Ureter (tissue), 1 donor: ENCODE measurements at regions not wholly inside any gene's neighbourhood (a gene's known extent, or its start where the extent isn't known, plus 50 kb on each side); places are given as distances from the start of the nearest gene placed in this dataset.

Experiments used
- DNase-seq: peaks from one replicate; pipeline ENCODE4 v3.0.0-alpha.2; 2020; ENCODE audit warnings: low spot score
- donor health status: DM: yes; HTN: yes; CAD: no.

DNA sequence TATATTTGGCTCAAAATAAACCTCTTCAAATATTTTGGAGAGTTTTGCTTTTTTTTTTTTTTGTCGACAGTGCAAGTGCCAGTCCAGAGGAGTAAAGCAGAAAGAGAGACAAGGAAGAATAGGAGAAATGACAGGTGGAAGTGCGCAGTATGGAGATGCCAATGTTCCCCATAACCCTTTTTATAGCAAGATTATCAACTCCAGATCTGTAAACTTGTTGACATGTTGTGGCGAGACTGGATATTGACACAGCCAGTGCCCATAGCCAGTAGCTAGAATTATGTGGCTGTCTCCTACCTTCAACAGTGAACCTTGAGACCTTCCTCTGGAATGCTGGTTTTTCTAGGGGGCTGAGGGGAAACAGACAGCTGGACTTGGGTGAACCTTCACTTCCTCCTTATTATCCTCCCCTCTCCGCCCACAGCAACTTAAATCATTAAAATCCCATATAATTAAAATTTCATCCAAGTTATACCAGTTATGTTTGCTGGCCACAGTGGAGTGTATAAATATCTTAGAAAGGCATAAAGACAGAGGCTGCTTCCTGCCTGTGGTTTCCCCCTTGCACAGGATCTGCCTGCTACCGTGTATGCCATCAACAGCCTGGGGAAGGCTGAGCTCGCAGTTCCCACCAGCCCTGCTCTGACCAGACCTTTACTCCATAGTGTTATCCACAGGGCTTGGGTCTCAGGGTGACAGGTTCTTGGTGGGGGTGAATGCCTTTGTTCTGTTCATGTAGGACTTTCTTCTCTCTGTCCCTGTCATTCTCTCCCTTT lies 112.3 kb upstream of the ANKH start:
- no peak for DNase-seq

DNA sequence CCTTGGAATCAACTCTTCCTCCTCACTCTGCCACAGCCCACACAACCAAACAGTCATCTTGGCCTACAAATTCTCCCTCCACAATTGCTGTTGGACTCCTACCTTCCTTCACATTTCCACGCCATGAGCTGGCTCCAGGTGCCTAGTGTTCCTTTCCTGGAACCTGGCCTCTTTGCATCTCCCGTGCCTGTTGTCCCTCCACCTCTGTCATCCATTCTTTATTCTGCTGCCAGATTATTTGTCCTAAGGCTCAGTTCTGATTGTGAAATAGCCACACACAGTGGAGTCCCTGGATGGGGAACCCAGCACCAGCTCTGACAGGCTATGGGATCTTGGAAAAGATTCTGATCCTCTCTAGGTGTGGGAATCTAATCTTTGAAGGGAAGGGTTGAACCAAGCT lies 109.1 kb upstream of the ANKH start:
- DNase-seq, result no peak

DNA sequence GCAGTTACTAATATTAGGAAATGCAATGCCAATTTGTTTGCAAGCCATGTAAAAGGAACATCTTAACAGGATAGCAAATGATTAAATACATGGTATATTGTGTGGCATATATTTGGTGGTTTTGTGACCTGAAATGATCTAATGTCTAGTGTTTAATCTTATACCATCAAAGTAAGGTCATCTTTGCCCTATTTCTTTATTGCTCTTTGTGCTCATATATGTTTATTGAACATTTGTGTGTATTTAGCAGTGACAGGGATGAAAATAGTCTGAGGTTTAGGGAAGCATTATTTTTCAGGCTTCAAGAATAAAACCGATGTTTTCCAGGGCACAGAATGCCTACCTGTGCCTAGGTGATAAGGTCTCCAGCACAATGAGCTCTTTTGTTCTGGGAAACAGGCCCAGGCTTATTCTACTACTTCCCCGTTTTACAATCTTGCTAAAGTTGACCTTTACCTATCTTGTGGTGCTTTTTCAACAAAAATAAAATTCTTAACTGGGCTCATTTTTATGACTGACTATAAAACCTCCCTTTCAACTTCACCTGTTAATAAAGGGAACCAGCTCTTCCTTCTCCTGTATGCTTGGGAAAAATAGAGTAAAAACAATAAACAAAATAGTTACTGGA lies 105.6 kb upstream of the ANKH start:
- DNase-seq, result no peak

DNA sequence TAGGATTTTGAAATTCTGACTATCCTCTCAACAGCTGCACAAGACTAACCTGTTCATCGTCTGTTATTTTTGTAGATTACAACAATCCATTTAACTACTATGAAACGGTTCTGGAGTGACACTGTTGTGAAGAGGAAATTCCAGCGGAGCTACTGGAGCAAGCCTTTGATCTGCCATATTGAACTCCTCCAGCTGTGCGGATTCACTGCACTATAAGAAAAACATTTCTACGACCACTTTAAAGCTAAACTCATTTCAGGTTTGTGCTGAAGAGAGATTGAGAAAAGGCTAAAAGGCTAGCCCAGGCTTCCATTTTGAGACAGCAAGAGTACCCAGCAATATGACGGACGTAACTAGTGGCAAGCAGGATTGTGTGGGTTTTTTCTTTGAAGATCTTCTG lies 104.9 kb upstream of the ANKH start:
- DNase-seq, result no peak

- no peak for DNase-seq
Measured at GRCh38 chr5:14971873-14972272, 100.3 kb upstream of the ANKH start.

DNA sequence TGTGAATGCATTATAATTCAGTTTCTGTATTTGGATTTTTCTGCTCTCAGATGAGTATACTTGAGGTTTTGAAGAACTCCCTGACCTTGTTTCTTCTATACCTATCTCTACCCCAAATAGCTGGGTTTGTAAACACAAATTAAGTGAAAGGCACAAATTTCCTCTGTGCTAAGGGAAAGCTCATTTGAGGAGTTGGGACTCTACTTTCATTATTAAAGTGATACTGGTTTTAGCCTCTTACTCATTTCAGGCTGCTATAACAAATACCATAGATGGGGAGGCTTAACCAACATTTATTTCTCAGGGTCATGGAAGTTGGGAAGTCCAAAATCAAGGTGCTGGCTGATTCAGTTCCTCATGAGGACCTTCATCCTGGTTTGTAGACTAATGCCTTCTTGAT lies 97.2 kb upstream of the ANKH start:
- no peak for DNase-seq

DNA sequence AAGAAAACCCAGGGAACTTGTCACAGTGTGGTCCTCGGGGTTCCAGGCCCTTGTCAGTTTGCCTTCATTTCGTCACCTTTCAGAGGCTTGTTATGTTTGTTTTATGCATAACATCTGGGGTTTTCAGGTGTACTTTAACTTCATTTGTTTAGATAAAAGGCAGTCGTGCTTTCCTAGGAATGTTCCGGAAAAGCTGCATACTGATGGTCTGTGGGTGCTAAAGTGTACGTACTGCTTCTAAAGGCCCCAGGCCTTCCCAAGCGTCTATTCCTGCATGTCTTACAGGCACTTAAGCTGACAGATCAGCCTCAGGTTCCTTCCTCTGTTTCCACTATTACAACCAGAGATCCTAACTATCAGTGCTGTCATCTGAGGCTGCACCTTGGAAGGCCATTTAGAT lies 95.6 kb upstream of the ANKH start:
- DNase-seq, result no peak

DNA sequence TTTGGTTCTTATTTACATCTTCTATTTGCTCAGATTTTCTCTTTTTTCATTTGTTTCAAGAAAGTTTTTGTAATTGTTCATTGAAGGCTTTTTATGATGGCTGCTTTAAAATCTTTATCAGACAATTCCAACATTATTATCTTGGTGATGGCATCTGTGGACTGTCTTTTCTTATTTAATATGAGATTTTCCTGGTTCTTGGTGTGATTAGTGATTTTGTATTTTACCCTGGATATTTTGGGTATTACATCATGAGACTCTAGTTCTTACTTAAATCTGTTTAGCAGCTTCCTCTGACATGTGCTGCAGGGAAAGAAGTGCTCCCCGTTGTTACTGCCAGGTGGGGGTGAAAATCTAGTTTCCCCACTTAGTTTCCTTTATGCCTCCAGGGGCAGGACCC lies 94.2 kb upstream of the ANKH start:
- DNase-seq, result no peak

- DNase-seq, result no peak
Measured at GRCh38 chr5:14962604-14963003, 91.0 kb upstream of the ANKH start.

GRCh38 chr5:14960120-14960462 lies 88.5 kb upstream of the ANKH start:
- no peak for DNase-seq

DNA sequence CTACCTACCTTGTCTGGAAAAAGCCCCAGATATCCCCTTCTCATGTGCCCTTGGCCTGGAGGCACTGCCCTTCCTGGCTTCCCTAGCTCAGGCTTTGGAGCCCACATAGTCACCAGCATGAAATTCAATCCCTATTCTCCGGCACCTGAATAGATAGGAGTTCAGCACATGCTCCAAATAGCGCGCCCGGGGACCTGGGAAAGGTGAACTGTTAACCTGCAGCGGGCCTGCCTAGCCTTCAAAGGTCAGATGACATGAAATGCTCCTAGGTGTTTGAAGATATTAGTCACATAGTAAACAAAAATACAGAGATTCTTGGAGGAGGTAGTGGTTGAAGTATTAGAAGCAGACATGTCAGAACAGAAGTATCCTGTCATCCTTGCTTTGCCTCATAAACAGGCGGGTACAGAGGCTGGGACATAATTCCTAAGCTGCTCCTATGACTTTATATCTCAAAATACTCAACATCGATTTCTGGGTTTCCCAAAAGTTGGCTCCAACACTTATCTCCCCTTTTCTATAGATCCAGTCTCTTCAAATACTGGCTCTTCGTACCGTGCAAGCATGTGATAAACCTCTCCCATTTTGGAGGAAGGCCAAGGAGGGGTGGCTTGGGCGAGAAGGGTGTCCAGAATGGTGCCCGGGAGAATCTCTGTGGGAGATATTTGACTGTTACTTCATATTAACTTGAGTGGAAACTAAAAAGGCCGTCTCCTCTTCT lies 88.0 kb upstream of the ANKH start:
- no peak for DNase-seq

DNA sequence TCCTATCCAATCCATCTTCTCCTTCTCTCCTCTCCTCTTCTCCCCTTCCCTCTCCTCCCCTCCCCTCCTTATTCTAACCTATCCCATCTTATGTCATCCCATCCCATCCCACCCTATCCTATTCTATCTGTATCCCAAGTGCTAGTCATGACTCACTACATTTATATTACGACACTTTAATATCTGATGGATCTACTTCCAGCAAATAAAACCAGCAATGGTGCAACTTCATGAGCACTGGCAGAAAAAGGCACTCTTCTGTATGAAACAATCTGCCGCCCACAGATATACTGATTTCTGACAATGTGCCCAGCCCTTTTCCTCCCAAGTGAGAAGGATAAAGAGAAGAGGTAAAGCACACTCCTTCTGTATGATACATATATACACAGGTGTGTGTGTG lies 86.6 kb upstream of the ANKH start:
- DNase-seq, result no peak

GRCh38 chr5:14956423-14957046 lies 85.0 kb upstream of the ANKH start:
- no peak for DNase-seq

DNA sequence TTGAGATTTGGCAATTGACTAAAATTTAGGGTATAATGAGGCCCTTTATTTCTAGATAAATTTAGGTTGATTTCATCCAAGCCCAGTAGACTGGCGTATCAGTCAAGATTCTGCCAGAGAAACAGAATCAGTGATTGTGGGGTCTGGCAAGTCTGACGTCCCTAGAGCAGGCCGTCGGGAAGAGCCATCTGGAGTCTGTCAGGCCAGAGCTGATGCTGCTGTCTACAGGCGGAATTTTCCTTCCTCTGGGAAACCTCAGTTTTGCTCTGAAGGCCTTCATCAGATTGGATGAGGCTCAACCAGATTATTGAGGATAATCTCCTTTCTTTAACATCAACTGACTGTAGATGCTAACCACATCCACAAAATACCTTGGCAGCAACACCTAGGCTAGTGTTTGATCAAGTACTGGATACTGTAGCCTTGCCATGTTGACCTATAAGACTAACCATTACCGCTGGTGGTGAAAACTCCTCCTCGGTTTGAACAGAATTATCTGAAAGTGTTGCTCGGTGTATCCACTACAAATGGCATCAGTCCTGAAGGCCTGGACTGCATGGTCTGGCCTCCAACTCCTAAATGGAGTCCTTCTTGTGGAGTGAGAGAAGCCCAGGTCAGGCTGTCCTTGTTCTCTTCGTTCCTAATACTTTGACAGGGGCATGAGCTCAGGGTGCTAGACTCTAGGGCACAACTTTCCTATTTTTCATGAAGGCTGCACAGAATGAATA lies 83.2 kb upstream of the ANKH start:
- DNase-seq, result no peak

GRCh38 chr5:14954216-14954615 lies 82.6 kb upstream of the ANKH start:
- no peak for DNase-seq

DNA sequence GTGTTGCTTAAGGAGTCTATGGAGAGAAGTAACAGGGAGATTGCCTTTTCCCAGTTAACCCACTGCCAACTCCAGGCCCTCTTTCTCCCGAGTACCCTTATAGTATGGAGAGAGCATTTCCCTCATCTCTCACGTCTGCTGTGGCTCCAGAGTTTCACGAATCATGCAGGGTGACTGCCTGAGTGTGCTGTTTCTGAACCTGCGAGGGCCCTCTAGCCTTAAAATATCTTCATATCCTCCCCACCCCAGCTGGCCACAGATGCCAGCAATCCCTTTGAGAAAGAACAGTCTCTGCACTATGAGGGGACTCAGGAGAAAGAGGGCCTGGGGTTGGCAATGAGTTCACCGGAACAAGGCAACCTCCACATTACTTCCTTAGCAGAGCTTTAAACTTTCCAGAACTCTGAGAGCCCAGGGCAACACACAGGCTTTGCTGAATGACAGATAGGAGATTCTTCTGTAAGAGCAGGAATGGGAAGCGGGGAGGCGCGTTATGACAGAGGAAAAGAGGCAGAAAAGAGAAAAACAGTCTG lies 81.6 kb upstream of the ANKH start:
- DNase-seq, result no peak

DNA sequence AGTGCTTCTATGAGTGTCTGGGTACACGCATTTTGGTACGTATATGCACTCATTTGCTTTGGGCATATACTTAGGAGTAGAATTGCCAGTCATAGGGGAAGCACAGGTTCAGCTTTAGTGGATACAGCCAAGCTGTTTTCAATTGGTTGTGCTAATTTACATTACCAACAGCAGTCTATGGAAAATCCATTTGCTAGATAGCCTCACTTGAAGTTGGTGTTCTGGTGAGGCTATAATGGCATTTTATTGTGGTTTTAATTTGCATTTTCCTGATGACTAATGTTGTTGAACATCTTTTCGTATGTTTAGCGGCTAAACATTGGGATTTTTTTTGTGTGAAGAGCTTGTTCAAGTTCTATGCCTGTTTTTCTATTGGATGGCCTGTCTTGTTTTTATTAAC lies 76.8 kb upstream of the ANKH start:
- no peak for DNase-seq

DNA sequence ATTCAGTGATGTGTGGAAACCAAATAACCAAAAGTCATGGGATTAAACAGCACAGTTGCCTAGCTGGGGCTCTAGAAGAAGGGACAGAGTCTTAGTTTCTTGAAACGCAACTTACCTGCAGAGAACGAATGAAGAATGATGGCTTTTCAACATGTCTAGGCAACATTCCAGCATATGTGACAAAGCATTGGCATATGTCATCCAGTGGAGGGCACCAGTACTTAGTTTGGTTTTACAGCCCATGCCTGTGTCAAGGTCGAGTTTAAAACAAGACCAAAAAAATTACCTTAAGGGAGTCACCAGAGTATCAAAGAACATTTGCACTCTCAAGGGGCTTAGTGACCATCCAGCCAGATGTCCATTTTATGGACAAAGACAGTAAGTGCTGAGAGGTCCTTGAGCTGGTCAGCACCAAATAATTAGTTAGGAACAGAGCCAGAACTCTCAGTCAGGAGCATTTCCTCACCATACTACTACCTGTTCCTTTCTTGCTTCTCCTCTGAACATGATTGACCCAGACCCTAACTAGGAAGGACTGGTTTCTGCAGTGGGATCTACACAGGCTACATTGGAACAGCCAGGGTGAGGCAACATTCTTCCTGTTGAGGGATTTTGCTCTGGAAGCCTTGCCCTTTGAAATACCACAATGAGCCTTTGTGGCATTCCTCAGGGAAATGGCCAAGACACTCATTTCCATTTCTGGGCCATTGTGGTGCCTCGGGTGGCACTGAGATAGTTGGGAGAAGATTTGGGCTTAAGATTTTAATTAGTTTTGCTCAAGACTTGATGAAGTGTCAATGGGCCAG lies 75.4 kb upstream of the ANKH start:
- no peak for DNase-seq

- no peak for DNase-seq
Measured at GRCh38 chr5:14945450-14945849, 73.9 kb upstream of the ANKH start.

DNA sequence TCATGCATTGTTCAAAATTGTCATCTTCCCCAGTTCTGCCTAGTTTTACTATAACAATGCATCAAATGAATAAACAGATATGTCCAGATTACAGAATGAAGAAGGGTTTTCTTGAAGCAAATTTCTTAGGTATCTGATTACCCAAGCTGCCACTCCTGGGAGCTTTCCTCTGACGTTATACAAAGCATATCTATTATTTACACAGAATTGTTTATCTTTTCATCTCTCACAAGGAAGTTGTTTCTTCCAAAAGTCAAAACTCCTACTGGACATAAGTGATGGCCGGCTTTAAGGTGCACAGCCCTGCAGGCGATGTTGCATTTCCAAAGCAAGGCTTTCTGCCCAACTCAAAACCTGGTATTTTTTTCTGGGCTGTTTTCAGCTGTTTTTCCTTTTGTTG lies 73.4 kb upstream of the ANKH start:
- DNase-seq, result no peak

DNA sequence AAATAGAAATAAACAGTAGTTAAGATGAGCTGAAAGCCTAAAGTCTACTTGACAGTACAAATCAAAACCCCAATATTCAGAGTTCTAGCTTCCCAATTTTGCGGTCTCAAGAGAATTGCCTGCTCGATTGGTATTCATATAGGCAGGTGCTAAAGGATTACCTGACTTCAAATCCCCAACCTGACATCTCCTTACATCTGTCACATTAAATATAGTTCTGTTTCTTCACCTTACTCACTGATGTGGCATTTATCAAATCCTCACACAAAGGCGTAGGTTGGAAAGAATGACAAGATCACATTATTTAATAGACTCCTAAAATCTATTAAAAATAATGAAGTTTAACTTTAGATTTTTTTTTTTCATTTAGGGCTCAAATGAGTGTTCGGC lies 72.8 kb upstream of the ANKH start:
- no peak for DNase-seq
